A549 (cell line): ENCODE measurements at regions not wholly inside any gene's neighbourhood (a gene's known extent, or its start where the extent isn't known, plus 50 kb on each side); places are given as distances from the start of the nearest gene placed in this dataset.

ENCODE experiments used
- ATAC-seq, 2 experiments: fragments of 200-7000 bp in 1 of 2; fragments of >200 bp in 1 of 2; cut with Nextera tagmentation in 1 of 2; cut with Tn5 transposase in 1 of 2; 3 replicates each; pipeline versions ENCODE4 v1.8.0 to v1.9.1; 2018 to 2020; ENCODE audit warnings: mild to moderate bottlenecking in 1 of 2, moderate library complexity in 1 of 2
- CTCF ChIA-PET: fragments of 300-600 bp; sonication (Branson Sonifier 250); formaldehyde crosslinking; extraction: SDS; loops from one replicate; lab custom pipeline; 2021; ENCODE audit warnings: antibody characterized with exemption, inconsistent platforms; lab: Yijun Ruan, JAX
- POLR2A ChIA-PET: fragments of 350-600 bp; formaldehyde crosslinking; extraction: SDS; loops from one replicate; lab custom pipeline; 2021; ENCODE audit warnings: antibody characterized with exemption, inconsistent platforms; lab: Yijun Ruan, JAX
- DNase-seq, 2 experiments: peaks; one replicate each; pipeline versions ENCODE4 v3.0.0 to v3.0.0-alpha.2; 2011 to 2016; ENCODE audit warnings: low read depth in 1 of 2, low spot score in 1 of 2
- FAIRE-seq: peaks from 2 replicates; lab custom pipeline; 2011; peaks lifted over from hg19 to GRCh38; lab: Jason Lieb, UNC
- H3K27ac ChIP-seq, 2 experiments: fragments of >200 bp; sonication (Bioruptor Twin); formaldehyde crosslinking; 3 replicates each; pipeline ENCODE4 v1.5.1; 2016 to 2017
- H3K4me1 ChIP-seq: fragments of >200 bp; sonication (Bioruptor Twin); formaldehyde crosslinking; 3 replicates; pipeline ENCODE4 v1.6.1; 2016
- H3K4me2 ChIP-seq: fragments of >200 bp; sonication (Bioruptor Twin); formaldehyde crosslinking; 3 replicates; pipeline ENCODE4 v1.6.1; 2016
- H3K4me3 ChIP-seq: fragments of >200 bp; sonication (Bioruptor Twin); formaldehyde crosslinking; 3 replicates; pipeline ENCODE4 v1.5.1; 2016
- H3K9me3 ChIP-seq: fragments of >200 bp; sonication (Bioruptor Twin); formaldehyde crosslinking; 3 replicates; pipeline ENCODE4 v1.6.1; 2016
- CHD2 ChIP-seq: fragments of 150-350 bp; IDR thresholded peaks from 2 replicates; pipeline ENCODE4 v1.6.1; 2014; ENCODE audit warnings: low read length; ENCODE audit not compliant: partially characterized antibody
- CHD4 ChIP-seq: fragments of 200-600 bp; sonication (generic); IDR thresholded peaks from 2 replicates; pipeline ENCODE4 v1.6.1; 2016; ENCODE audit warnings: antibody characterized with exemption, mild to moderate bottlenecking, borderline replicate concordance
- EHF ChIP-seq: fragments of 250-450 bp; sonication (Bioruptor Pico); IDR thresholded peaks from 2 replicates; pipeline ENCODE4 v1.5.0; 2020; ENCODE audit warnings: mild to moderate bottlenecking
- EHMT2 ChIP-seq: fragments of 200-600 bp; sonication (generic); IDR thresholded peaks from 2 replicates; pipeline ENCODE4 v1.6.1; 2016; ENCODE audit warnings: antibody characterized with exemption, low read depth, mild to moderate bottlenecking, moderate library complexity
- EP300 ChIP-seq, 2 experiments: fragments of >200 bp; sonication (Bioruptor Twin); formaldehyde crosslinking; IDR thresholded peaks; 2 replicates in 1 of 2; 3 replicates in 1 of 2; pipeline ENCODE4 v1.6.1; 2016 to 2017
- HDAC2 ChIP-seq: fragments of 200-600 bp; sonication (generic); IDR thresholded peaks from 2 replicates; pipeline ENCODE4 v1.6.1; 2016
- HOXB13 ChIP-seq: fragments of 250-450 bp; sonication (Bioruptor Pico); IDR thresholded peaks from 2 replicates; pipeline ENCODE4 v1.5.0; 2020; ENCODE audit warnings: low read depth, mild to moderate bottlenecking, moderate library complexity
- HOXB5 ChIP-seq: fragments of 250-450 bp; sonication (Bioruptor Pico); IDR thresholded peaks from 2 replicates; pipeline ENCODE4 v1.5.0; 2020; ENCODE audit warnings: mild to moderate bottlenecking, moderate library complexity
- JUN ChIP-seq, 2 experiments: fragments of >200 bp; sonication (Bioruptor Twin); formaldehyde crosslinking; IDR thresholded peaks; 2 replicates in 1 of 2; 3 replicates in 1 of 2; pipeline ENCODE4 v1.6.1; 2016 to 2017
- KDM1A ChIP-seq: fragments of 200-600 bp; sonication (generic); IDR thresholded peaks from 2 replicates; pipeline ENCODE4 v1.6.1; 2016; ENCODE audit warnings: low read depth, mild to moderate bottlenecking
- KDM5A ChIP-seq: fragments of 200-600 bp; sonication (generic); IDR thresholded peaks from 2 replicates; pipeline ENCODE4 v1.6.1; 2016; ENCODE audit warnings: antibody characterized with exemption, mild to moderate bottlenecking
- MAZ ChIP-seq: fragments of 150-350 bp; IDR thresholded peaks from 2 replicates; pipeline ENCODE4 v1.6.1; 2014; ENCODE audit warnings: antibody characterized with exemption, low read depth, low read length, borderline replicate concordance
- POLR2A ChIP-seq: IDR thresholded peaks from 2 replicates; pipeline ENCODE4 v1.6.1; 2012; ENCODE audit warnings: mild to moderate bottlenecking, low read length
- RARB ChIP-seq: fragments of 250-450 bp; sonication (Bioruptor Pico); IDR thresholded peaks from 2 replicates; pipeline ENCODE4 v1.8.0; 2021; ENCODE audit warnings: mild to moderate bottlenecking, moderate library complexity
- RCOR1 ChIP-seq: fragments of 150-350 bp; IDR thresholded peaks from 2 replicates; pipeline ENCODE4 v1.6.1; 2014; ENCODE audit warnings: antibody characterized with exemption, low read length, low read depth
- RNF2 ChIP-seq: fragments of 200-600 bp; sonication (generic); IDR thresholded peaks from 2 replicates; pipeline ENCODE4 v1.6.1; 2016; ENCODE audit warnings: low read depth, mild to moderate bottlenecking, antibody characterized with exemption, moderate library complexity, borderline replicate concordance
- ZC3H11A ChIP-seq: fragments of 450-650 bp; IDR thresholded peaks from 2 replicates; pipeline ENCODE4 v1.6.1; 2014; ENCODE audit warnings: antibody characterized with exemption, mild to moderate bottlenecking
- ZNF302 ChIP-seq: fragments of 250-450 bp; sonication (Bioruptor Pico); IDR thresholded peaks from 2 replicates; pipeline ENCODE4 v1.9.0; 2021; ENCODE audit warnings: inconsistent platforms, mild to moderate bottlenecking, moderate library complexity
- ZSCAN20 ChIP-seq: fragments of 250-450 bp; sonication (Bioruptor Pico); IDR thresholded peaks from 2 replicates; pipeline ENCODE4 v1.8.0; 2022; ENCODE audit warnings: mild to moderate bottlenecking, moderate library complexity
- WGBS: methylation state at CpG from one replicate; pipeline ENCODE4 v1.1.6; 2017; ENCODE audit errors: missing lambda C conversion rate; 5-methylcytosine and 5-hydroxymethylcytosine counted together
- TF ChIP-seq, protein P1 (sequence below): fragments of 450-650 bp; IDR thresholded peaks from 2 replicates; pipeline ENCODE4 v1.6.1; 2014; ENCODE audit warnings: antibody characterized with exemption
- TF ChIP-seq, protein P2 (sequence below): fragments of 250-450 bp; sonication (Bioruptor Pico); IDR thresholded peaks from 2 replicates; pipeline ENCODE4 v1.5.0; 2021; ENCODE audit warnings: mild to moderate bottlenecking, moderate library complexity, borderline replicate concordance
- TF ChIP-seq, protein P3 (sequence below): fragments of >200 bp; sonication (Bioruptor Twin); formaldehyde crosslinking; IDR thresholded peaks from 2 replicates; pipeline ENCODE4 v1.6.1; 2016
- TF ChIP-seq, protein P4 (sequence below): fragments of 150-350 bp; IDR thresholded peaks from 2 replicates; pipeline ENCODE4 v1.6.1; 2014; ENCODE audit warnings: low read depth, mild to moderate bottlenecking, low read length
- TF ChIP-seq, protein P5 (sequence below): IDR thresholded peaks from 2 replicates; pipeline ENCODE4 v1.6.1; 2012

DNA sequence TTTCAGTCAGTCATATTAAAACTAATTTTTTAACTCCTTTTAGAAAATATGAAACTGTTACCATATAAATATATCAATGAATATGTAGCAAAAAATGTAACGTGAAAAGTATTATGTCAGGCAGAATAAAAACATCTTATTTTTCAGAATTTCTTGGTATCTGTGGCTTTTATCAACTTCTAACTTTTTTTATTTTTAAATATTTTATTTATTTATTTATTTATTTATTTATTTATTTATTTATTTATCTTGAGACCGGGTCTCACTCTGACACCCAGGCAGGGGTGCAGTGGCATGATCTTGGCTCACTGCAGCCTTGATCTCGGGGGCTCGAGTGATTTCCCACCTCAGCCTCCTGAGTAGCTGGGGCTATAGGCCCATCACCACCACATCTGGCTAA is 87.6 kb downstream of the C21orf91 start:
- ChIA-PET CTCF (no interaction called here), POLR2A (no interaction called here)

DNA sequence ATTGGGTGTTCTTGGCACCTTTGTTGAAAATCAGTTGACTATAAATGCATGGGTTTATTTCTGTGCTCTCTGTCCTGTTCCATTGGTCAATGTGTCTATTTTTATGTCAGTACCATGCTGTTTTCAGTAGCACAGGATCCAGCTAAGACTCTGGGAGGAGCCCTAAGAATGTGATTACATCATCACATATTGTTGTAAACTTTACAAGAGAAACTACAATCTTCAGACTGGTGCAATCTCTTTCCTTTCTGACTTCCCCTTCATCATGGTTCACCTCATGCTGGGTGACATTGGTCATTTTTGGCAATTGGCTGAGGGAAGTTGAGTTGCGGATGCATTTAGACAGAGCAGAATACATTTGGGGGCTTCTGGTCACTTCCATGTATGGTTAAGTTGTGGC is 88.4 kb downstream of the C21orf91 start:
- TF ChIP-seq, protein P1, sequence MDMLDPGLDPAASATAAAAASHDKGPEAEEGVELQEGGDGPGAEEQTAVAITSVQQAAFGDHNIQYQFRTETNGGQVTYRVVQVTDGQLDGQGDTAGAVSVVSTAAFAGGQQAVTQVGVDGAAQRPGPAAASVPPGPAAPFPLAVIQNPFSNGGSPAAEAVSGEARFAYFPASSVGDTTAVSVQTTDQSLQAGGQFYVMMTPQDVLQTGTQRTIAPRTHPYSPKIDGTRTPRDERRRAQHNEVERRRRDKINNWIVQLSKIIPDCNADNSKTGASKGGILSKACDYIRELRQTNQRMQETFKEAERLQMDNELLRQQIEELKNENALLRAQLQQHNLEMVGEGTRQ: no peak
- no peak for TF ChIP-seq RARB (CRISPR knock-in tag)
- no peak for TF ChIP-seq POLR2A
- TF ChIP-seq, protein P2, sequence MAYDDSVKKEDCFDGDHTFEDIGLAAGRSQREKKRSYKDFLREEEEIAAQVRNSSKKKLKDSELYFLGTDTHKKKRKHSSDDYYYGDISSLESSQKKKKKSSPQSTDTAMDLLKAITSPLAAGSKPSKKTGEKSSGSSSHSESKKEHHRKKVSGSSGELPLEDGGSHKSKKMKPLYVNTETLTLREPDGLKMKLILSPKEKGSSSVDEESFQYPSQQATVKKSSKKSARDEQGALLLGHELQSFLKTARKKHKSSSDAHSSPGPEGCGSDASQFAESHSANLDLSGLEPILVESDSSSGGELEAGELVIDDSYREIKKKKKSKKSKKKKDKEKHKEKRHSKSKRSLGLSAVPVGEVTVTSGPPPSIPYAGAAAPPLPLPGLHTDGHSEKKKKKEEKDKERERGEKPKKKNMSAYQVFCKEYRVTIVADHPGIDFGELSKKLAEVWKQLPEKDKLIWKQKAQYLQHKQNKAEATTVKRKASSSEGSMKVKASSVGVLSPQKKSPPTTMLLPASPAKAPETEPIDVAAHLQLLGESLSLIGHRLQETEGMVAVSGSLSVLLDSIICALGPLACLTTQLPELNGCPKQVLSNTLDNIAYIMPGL (CRISPR knock-in tag): no peak
- no peak for TF ChIP-seq EP300 (IDR thresholded peaks at IDR 0.05)
- no peak for TF ChIP-seq CHD4
- DNase-seq (no peak), ATAC-seq (no peak), FAIRE-seq (no peak)
- Histone ChIP-seq H3K4me2 (no peak overlapping the region), H3K27ac (no peak overlapping the region), H3K4me1 (no peaks in the 10 kb centered on the region), H3K9me3 (no peaks in the 10 kb centered on the region), H3K4me3 (no peak overlapping the region)
- ChIA-PET POLR2A (no interaction called here), CTCF (no interaction called here)
- 75% methylated on average over 1 of the region's 1 CpG for WGBS

More for the DNA sequence above, 87.6 kb downstream of the C21orf91 start:
- Histone ChIP-seq H3K4me2 (no peak overlapping the region), H3K27ac (no peak overlapping the region), H3K9me3 (no peaks in the 10 kb centered on the region), H3K4me3 (no peak overlapping the region), H3K4me1 (no peaks in the 10 kb centered on the region)
- ATAC-seq: no peak
- no peak for DNase-seq
- FAIRE-seq: no peak
- WGBS: 59% methylated on average over 4 of the region's 4 CpGs
- TF ChIP-seq ZC3H11A (peak; percentile 24; the same call in 1 of the 2 replicates), KDM1A (no peak), HOXB13 (no peak), KDM5A (no peak)
- TF ChIP-seq, protein P3, sequence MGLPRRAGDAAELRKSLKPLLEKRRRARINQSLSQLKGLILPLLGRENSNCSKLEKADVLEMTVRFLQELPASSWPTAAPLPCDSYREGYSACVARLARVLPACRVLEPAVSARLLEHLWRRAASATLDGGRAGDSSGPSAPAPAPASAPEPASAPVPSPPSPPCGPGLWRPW: no peak

DNA sequence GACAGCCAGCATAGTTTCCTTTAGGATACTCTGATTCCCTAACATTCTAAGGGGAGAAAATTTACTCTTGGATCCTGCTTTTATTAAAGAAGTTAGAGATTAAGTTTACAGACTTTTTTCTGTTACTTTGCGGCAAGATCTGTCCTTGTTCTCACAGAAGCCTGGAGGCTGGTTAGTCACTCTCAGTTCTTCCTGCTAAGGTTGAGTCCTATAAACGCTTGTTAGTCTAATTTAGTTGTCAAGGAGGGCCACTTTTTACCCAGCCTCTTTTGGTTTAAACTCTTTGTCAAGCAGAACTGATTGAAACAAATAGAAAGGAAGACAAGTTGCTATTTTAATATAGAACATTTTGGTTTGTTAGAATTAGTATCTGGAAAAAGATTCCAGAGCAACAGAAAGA is 89.7 kb downstream of the C21orf91 start:
- FAIRE-seq: no peak
- Histone ChIP-seq H3K9me3 (no peaks in the 10 kb centered on the region), H3K4me3 (no peak overlapping the region), H3K4me1 (no peaks in the 10 kb centered on the region), H3K4me2 (no peak overlapping the region), H3K27ac (no peak overlapping the region)
- no peak for ATAC-seq
- WGBS: 45% methylated on average over 2 of the region's 2 CpGs
- ChIA-PET CTCF (no interaction called here), POLR2A (no interaction called here)
- no peak for DNase-seq
- no peak for TF ChIP-seq CHD2
- no peak for TF ChIP-seq EHMT2
- TF ChIP-seq HDAC2: no peak
- TF ChIP-seq ZSCAN20 (CRISPR knock-in tag): no peak
- TF ChIP-seq MAZ: no peak
- TF ChIP-seq HOXB5: no peak
- TF ChIP-seq, protein P4, sequence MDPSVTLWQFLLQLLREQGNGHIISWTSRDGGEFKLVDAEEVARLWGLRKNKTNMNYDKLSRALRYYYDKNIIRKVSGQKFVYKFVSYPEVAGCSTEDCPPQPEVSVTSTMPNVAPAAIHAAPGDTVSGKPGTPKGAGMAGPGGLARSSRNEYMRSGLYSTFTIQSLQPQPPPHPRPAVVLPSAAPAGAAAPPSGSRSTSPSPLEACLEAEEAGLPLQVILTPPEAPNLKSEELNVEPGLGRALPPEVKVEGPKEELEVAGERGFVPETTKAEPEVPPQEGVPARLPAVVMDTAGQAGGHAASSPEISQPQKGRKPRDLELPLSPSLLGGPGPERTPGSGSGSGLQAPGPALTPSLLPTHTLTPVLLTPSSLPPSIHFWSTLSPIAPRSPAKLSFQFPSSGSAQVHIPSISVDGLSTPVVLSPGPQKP: no peak
- TF ChIP-seq ZNF302 (CRISPR knock-in tag): no peak
- no peak for TF ChIP-seq RNF2
- TF ChIP-seq EHF (CRISPR knock-in tag): no peak
- TF ChIP-seq HOXB13: no peak
- TF ChIP-seq, protein P5, sequence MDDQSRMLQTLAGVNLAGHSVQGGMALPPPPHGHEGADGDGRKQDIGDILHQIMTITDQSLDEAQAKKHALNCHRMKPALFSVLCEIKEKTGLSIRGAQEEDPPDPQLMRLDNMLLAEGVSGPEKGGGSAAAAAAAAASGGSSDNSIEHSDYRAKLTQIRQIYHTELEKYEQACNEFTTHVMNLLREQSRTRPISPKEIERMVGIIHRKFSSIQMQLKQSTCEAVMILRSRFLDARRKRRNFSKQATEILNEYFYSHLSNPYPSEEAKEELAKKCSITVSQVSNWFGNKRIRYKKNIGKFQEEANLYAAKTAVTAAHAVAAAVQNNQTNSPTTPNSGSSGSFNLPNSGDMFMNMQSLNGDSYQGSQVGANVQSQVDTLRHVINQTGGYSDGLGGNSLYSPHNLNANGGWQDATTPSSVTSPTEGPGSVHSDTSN: no peak
- TF ChIP-seq CHD4: no peak
- no peak for TF ChIP-seq RCOR1
- no peak for TF ChIP-seq JUN (IDR thresholded peaks at IDR 0.05)
